Ishikawa (cell line): ENCODE measurements at regions not wholly inside any gene's neighbourhood (a gene's known extent, or its start where the extent isn't known, plus 50 kb on each side); places are given as distances from the start of the nearest gene placed in this dataset.

Source experiments
- CEBPB ChIP-seq: IDR thresholded peaks from 2 replicates; pipeline ENCODE4 v1.6.1; 2012
- CREB1 ChIP-seq: IDR thresholded peaks from 2 replicates; pipeline ENCODE4 v1.6.1; 2012; ENCODE audit warnings: low read depth
- EGR1 ChIP-seq: IDR thresholded peaks from 2 replicates; pipeline ENCODE4 v1.6.1; 2012
- EP300 ChIP-seq: IDR thresholded peaks from 2 replicates; pipeline ENCODE4 v1.6.1; 2012; ENCODE audit warnings: borderline replicate concordance
- FOXM1 ChIP-seq: IDR thresholded peaks from 2 replicates; pipeline ENCODE4 v1.6.1; 2012; ENCODE audit warnings: low read depth, borderline replicate concordance
- NFIC ChIP-seq: IDR thresholded peaks from 2 replicates; pipeline ENCODE4 v1.6.1; 2012
- RAD21 ChIP-seq: IDR thresholded peaks from 2 replicates; pipeline ENCODE4 v1.6.1; 2012; ENCODE audit warnings: low read depth
- REST ChIP-seq: IDR thresholded peaks from 2 replicates; pipeline ENCODE4 v1.6.1; 2012; ENCODE audit warnings: low read depth, mild to moderate bottlenecking
- TAF1 ChIP-seq: IDR thresholded peaks from 2 replicates; pipeline ENCODE4 v1.6.1; 2012; ENCODE audit warnings: low read depth, mild to moderate bottlenecking
- TCF12 ChIP-seq: IDR thresholded peaks from 2 replicates; pipeline ENCODE4 v1.6.1; 2012; ENCODE audit warnings: low read depth
- TEAD4 ChIP-seq: IDR thresholded peaks from 2 replicates; pipeline ENCODE4 v1.6.1; 2012
- USF1 ChIP-seq: IDR thresholded peaks from 2 replicates; pipeline ENCODE4 v1.6.1; 2012
- YY1 ChIP-seq: IDR thresholded peaks from 2 replicates; pipeline ENCODE4 v1.6.1; 2012; ENCODE audit warnings: low read depth
- ZBTB7A ChIP-seq: IDR thresholded peaks from 2 replicates; pipeline ENCODE4 v1.6.1; 2012; ENCODE audit warnings: low read depth
- TF ChIP-seq, protein P1 (sequence below): IDR thresholded peaks from 2 replicates; pipeline ENCODE4 v1.6.1; 2012

DNA sequence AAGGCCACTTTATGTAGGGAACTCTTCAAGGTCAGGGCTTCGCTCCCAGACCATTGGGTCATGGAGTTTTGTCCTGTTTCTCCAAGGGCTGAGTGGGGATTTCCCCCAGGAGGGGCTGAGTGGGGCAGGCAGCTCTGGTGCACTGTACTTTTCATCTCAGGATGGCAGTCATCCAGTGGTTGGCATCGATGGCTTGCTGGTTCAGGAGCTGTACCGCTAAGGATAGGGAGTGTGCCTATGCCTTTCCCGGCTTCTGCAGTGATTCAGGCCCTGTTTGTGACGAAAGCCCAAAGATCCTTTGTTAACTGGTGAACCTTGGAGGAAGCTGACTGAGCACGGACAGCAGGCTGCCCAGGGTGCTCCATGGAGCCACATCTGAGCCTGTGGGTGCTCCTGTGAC lies 100.1 kb upstream of the GADD45A start:
- no peak for TF ChIP-seq EP300
- TF ChIP-seq TAF1 = no peak
- TF ChIP-seq TEAD4 = no peak
- TF ChIP-seq CREB1 = no peak
- TF ChIP-seq, protein P1, sequence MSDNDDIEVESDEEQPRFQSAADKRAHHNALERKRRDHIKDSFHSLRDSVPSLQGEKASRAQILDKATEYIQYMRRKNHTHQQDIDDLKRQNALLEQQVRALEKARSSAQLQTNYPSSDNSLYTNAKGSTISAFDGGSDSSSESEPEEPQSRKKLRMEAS = no peak
- no peak for TF ChIP-seq NFIC

DNA sequence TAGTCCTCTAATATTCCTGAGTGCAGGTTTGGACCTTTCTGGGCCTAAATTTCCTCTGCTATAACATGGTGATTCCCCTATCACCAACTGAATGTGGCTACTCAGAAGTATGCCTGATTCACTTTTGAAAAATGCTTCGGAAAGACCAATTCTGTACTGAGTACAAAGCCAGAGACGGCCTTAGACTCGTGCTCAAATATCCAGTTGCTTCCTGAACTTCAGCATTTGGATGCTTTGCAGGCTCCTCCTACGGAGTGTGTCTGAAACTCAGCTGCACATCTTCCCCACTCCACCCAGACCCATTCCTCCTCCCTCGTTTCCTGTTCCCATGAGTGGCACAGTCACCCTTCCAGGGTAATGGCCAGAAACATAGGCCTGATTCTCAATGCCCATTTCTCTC lies 98.4 kb upstream of the GADD45A start:
- TF ChIP-seq TAF1 (no peak), EP300 (no peak), FOXM1 (no peak), TEAD4 (no peak), RAD21 (no peak), YY1 (no peak), ZBTB7A (no peak), NFIC (no peak), CREB1 (no peak), REST (no peak), EGR1 (no peak), CEBPB (no peak), USF1 (no peak), TCF12 (no peak)
- TF ChIP-seq, protein P1 = no peak

GRCh38 chr1:67588178-67588855 lies 96.7 kb upstream of the GADD45A start:
- TF ChIP-seq USF1 = no peak
- TF ChIP-seq RAD21 = no peak
- no peak for TF ChIP-seq TAF1
- TF ChIP-seq EP300 = no peak
- TF ChIP-seq REST = no peak
- TF ChIP-seq, protein P1 = no peak
- no peak for TF ChIP-seq TEAD4

GRCh38 chr1:67589519-67590233 lies 95.3 kb upstream of the GADD45A start:
- TF ChIP-seq EP300 (no peak), TEAD4 (no peak), REST (no peak), RAD21 (no peak), FOXM1 (no peak), CREB1 (no peak), YY1 (no peak), EGR1 (no peak), TAF1 (no peak), CEBPB (no peak), NFIC (no peak)
